GM23248 (cell line): ENCODE measurements at regions not wholly inside any gene's neighbourhood (a gene's known extent, or its start where the extent isn't known, plus 50 kb on each side); places are given as distances from the start of the nearest gene placed in this dataset.

Experiments
- EZH2 ChIP-seq: fragments of 200-600 bp; sonication (generic); IDR thresholded peaks from 2 replicates; pipeline ENCODE4 v1.6.1; 2018; ENCODE audit warnings: antibody characterized with exemption, mild to moderate bottlenecking; ENCODE audit not compliant: insufficient read depth, poor library complexity, severe bottlenecking
- EZH2phosphoT487 ChIP-seq: fragments of 200-600 bp; sonication (generic); IDR thresholded peaks from 2 replicates; pipeline ENCODE4 v1.6.1; 2018; ENCODE audit warnings: antibody characterized with exemption, moderate library complexity, mild to moderate bottlenecking, low read depth; ENCODE audit not compliant: insufficient read depth

GRCh38 chr14:25394356-25394755 lies 344.4 kb upstream of the STXBP6 start:
- TF ChIP-seq EZH2 (no peak), EZH2phosphoT487 (no peak)
